ENCODE measurements at regions not wholly inside any gene's neighbourhood (a gene's known extent, or its start where the extent isn't known, plus 50 kb on each side); places are given as distances from the start of the nearest gene placed in this dataset.

- TF ChIP-seq, protein P1, sequence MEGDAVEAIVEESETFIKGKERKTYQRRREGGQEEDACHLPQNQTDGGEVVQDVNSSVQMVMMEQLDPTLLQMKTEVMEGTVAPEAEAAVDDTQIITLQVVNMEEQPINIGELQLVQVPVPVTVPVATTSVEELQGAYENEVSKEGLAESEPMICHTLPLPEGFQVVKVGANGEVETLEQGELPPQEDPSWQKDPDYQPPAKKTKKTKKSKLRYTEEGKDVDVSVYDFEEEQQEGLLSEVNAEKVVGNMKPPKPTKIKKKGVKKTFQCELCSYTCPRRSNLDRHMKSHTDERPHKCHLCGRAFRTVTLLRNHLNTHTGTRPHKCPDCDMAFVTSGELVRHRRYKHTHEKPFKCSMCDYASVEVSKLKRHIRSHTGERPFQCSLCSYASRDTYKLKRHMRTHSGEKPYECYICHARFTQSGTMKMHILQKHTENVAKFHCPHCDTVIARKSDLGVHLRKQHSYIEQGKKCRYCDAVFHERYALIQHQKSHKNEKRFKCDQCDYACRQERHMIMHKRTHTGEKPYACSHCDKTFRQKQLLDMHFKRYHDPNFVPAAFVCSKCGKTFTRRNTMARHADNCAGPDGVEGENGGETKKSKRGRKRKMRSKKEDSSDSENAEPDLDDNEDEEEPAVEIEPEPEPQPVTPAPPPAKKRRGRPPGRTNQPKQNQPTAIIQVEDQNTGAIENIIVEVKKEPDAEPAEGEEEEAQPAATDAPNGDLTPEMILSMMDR (IDR thresholded peaks at IDR 0.05): no peak
- TF ChIP-seq POLR2A (IDR thresholded peaks at IDR 0.05): no peak
Measured at GRCh38 chr15:96966554-96966953, 636.1 kb downstream of the NR2F2 start.

All from ovary (tissue), 3 donors.